ENCODE measurements at regions not wholly inside any gene's neighbourhood (a gene's known extent, or its start where the extent isn't known, plus 50 kb on each side); places are given as distances from the start of the nearest gene placed in this dataset.
"Not testable (repeated sequence)": the region's sequence is repeated elsewhere in the genome, so short reads cannot be mapped to it uniquely, and the experiment has no call there.

GRCh38 chr4:164531336-164531735 lies 222.6 kb upstream of the SMIM31 start:
- no peak for DNase-seq (ENCODE audit: low spot score)
- ATAC-seq: no peak

GRCh38 chr4:164536814-164537213 lies 217.1 kb upstream of the SMIM31 start:
- ATAC-seq (no peak), DNase-seq (ENCODE audit: low spot score) (no peak)

GRCh38 chr4:164538097-164538496 lies 215.8 kb upstream of the SMIM31 start:
- DNase-seq (ENCODE audit: low spot score): no peak
- ATAC-seq: no peak

GRCh38 chr4:164540987-164541386 lies 212.9 kb upstream of the SMIM31 start:
- ATAC-seq (no peak), DNase-seq (ENCODE audit: low spot score) (no peak)

GRCh38 chr4:164542431-164542830 lies 211.5 kb upstream of the SMIM31 start:
- DNase-seq (ENCODE audit: low spot score) (no peak), ATAC-seq (no peak)

GRCh38 chr4:164550989-164551712 lies 202.8 kb upstream of the SMIM31 start:
- DNase-seq (ENCODE audit: low spot score): no peak
- no peak for ATAC-seq

GRCh38 chr4:164551713-164552040 lies 202.3 kb upstream of the SMIM31 start:
- ATAC-seq (no peak), DNase-seq (ENCODE audit: low spot score) (no peak)

- DNase-seq (ENCODE audit: low spot score): no peak
- ATAC-seq: no peak
Observed at GRCh38 chr4:164571593-164572390, 182.1 kb upstream of the SMIM31 start.

GRCh38 chr4:164572877-164573279 lies 181.1 kb upstream of the SMIM31 start:
- no peak for ATAC-seq

GRCh38 chr4:164575861-164576260 lies 178.1 kb upstream of the SMIM31 start:
- ATAC-seq (no peak), DNase-seq (ENCODE audit: low spot score) (no peak)

More at GRCh38 chr4:164572877-164573279, 181.1 kb upstream of the SMIM31 start:
- no peak for DNase-seq (ENCODE audit: low spot score)

- no peak for DNase-seq (ENCODE audit: low spot score)
- ATAC-seq: no peak
Observed at GRCh38 chr4:164579270-164579942, 174.5 kb upstream of the SMIM31 start.

- DNase-seq (ENCODE audit: low spot score) (no peak), ATAC-seq (no peak)
Observed at GRCh38 chr4:164591666-164592065, 162.3 kb upstream of the SMIM31 start.

GRCh38 chr4:164595751-164596150 lies 158.2 kb upstream of the SMIM31 start:
- DNase-seq (ENCODE audit: low spot score): no peak
- ATAC-seq: no peak

GRCh38 chr4:164596318-164596878 lies 157.5 kb upstream of the SMIM31 start:
- no peak for ATAC-seq

GRCh38 chr4:164596927-164597326 lies 157.0 kb upstream of the SMIM31 start:
- ATAC-seq (no peak), DNase-seq (ENCODE audit: low spot score) (no peak)

More at GRCh38 chr4:164596318-164596878, 157.5 kb upstream of the SMIM31 start:
- no peak for DNase-seq (ENCODE audit: low spot score)

GRCh38 chr4:164601653-164602052 lies 152.3 kb upstream of the SMIM31 start:
- DNase-seq (ENCODE audit: low spot score) (no peak), ATAC-seq (no peak)

GRCh38 chr4:164605791-164606190 lies 148.1 kb upstream of the SMIM31 start:
- not testable (repeated sequence) for ATAC-seq; DNase-seq (ENCODE audit: low spot score)

GRCh38 chr4:164606478-164606877 lies 147.5 kb upstream of the SMIM31 start:
- no peak for ATAC-seq
- DNase-seq (ENCODE audit: low spot score): no peak

- ATAC-seq (no peak), DNase-seq (ENCODE audit: low spot score) (no peak)
Observed at GRCh38 chr4:164613256-164613655, 140.7 kb upstream of the SMIM31 start.

GRCh38 chr4:164613792-164614191 lies 140.1 kb upstream of the SMIM31 start:
- ATAC-seq: no peak
- no peak for DNase-seq (ENCODE audit: low spot score)

- ATAC-seq (no peak), DNase-seq (ENCODE audit: low spot score) (no peak)
Observed at GRCh38 chr4:164614329-164614728, 139.6 kb upstream of the SMIM31 start.

All from left lobe of liver (tissue), 2 donors.